ENCODE measurements at regions not wholly inside any gene's neighbourhood (a gene's known extent, or its start where the extent isn't known, plus 50 kb on each side); places are given as distances from the start of the nearest gene placed in this dataset.
A peak's percentile ranks its signal among the peaks of the same experiment; 100 is the strongest.

DNA sequence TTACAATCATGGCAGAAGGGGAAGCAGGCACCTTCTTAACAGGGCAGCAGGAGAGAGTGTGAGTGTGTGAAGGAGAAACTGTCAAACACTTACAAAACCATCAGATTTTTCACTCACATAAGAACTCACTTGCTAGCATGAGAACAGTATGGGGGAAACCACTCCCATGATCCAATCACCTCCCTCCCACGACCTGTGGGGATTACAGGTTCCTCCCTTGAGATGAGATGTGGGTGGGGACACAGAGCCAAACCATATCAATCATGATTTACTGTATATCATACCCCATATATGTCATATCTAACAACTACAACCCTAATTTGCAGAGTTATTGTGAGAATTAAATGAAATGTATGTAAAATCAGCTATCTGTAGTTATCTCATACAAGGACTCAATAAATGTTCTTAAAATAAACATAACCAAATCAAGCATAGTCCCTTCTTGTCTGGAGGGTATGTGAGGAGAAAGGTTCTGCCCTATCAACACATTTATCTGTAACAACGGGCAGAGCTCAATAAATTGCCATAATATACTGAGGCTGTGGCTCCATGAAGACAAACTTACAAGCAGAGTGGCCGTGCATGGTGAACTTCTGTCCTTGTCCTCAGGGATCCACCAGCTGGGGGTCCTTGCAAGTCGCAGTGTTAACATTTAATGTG, 504.7 kb downstream of the SOX2 start:
- DNase-seq (ENCODE audit: low spot score): no peak

DNA sequence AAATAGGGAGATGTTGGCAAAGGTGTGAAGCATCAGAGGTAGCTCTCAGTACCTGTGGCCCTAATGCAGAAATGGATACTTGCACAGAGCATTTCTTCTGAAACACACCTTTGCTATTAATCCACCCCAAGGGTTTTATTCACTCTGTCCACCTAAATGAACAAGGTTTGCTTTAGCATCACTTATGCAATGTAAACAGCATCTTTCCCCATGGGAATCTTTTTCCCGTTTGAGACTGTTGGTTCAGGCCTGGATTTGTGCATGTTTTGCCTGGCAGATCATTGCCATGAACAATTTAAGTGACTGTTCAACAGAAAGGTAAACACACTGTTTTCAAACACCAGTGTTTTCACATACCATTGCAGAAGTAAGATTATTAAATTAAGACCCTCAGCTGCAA, 508.3 kb downstream of the SOX2 start:
- DNase-seq (ENCODE audit: low spot score): no peak

DNA sequence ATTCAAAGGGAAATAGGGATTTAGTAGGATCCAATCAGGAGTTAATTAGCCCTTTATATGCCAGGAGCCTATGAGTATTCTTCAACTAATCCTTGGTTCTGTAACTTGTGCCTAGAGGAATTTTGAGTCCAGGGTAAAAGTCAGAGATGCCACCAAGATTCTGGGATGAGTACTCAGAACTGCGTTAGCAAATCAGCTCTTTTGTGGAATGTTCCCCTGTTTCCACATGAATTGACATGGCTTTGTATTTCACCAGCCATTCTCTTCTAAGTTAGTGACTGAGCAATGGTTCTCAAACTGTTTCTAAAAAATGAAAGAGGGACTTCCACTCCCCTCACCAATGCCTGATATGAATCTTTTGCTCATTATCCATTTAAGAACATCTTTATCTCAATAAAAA, 508.7 kb downstream of the SOX2 start:
- no peak for DNase-seq (ENCODE audit: low spot score)

DNA sequence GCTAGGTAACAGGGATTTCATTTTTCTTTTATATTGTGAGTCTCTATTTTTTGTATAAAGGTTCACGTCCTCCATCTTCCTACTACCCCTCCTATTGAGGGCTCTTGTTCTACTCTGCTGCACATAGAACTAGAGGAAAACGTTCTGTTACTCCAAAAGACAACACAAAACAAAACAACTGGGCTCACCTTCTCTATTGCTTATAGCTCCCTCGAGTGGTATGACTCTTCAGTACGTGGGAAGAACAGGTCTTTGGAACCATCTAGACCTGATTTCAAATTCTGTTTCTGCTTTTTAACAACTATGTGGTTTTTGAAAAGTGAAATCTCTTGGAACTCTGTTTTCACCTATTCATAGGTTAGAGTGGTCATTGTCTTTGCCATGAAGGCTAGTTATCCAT, 515.3 kb downstream of the SOX2 start:
- no peak for DNase-seq (ENCODE audit: low spot score)

DNA sequence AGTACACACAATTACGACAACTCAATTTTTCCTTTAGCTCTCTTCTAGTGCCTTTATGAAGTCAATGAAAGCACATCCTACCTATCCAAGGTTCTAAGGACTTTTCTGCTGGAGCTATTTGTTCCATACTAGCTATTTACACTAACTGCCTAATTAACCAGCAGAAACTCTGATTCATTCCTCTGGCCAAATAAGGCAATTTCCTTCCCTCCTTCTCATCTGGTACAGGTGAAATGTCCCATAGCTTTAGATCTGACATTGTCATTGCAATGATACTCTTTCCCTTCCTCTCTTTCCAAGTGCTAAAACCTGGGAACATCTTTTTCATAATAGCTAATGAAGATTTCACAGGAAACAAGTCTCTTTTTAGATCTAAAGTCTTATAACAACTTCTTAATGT, 521.7 kb downstream of the SOX2 start:
- DNase-seq (ENCODE audit: low spot score): no peak

DNA sequence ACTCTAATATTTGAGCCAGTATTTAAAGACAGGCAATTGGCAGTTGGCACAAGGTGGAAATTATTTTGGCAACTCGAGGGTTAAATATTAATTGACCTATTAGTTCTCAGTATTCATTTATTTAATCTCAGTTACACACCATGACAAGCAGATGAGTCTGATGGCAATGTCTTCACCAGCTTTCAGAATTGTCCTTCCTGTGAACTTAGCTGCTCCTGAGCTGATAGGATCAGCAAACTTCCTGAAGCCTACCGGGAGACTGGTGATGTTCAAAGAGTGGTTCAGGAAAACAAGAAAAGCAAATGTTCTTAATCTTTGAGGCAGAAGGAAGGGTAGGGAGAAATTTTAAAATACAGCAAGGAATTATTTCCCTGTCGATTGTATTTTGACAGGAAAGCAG, 522.2 kb downstream of the SOX2 start:
- no peak for DNase-seq (ENCODE audit: low spot score)

DNA sequence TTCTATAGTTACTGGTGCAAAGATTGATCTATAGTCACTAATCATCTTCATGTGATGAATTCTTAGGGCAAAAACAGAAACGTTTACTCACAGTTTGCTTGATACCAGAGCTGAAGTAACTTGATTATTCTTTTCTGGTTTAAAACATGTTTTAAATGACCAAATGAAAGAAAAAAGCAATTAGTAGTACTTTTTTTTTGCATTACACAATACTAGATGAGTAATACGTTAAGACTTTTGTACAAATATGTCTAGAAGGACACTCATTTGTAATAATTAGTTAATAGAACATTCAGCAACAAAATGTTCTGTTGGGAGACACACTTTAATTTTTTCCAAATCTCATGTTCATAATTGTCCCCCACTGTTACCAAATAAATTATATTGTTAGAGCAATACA, 523.2 kb downstream of the SOX2 start:
- DNase-seq (ENCODE audit: low spot score): no peak

DNA sequence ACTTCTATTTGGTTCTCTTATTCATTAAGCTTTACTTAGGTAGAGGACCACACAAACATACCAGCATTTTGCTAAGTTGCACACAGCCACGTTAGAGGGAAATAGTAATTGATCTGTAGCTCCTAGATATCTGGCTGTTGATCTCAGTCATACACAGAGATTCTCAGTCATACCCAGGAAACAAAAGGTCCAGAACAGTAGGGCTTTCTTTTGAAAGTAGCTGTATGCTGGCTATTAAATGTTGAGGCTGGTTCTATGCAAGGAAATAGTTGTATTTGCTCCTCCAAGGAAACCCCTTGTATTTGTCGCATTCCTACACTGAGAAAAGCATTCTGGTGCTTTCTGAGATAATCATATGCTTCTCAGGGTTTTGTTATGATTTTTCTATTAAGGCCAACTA, 523.8 kb downstream of the SOX2 start:
- DNase-seq (ENCODE audit: low spot score): no peak

DNA sequence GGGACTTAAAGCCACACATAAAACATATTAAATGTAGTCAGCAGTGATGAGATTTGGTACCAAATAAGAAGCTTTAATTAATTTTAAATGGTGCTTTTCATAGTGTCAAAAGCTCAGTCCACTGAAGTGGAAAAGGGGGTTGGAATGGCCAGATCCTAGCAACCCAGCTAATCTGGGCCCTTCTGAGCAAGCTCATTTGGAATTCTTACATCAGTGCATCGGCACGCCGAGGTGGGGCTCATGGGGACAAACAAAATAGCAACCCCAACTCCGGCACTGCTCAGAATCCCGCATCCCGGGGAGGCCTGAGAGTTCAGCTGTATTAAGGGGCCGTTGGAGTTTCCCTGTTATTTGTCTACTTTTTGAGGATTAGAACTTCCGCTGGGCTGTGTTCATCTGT, 526.4 kb downstream of the SOX2 start:
- peak; percentile 75 for DNase-seq (ENCODE audit: low spot score)

DNA sequence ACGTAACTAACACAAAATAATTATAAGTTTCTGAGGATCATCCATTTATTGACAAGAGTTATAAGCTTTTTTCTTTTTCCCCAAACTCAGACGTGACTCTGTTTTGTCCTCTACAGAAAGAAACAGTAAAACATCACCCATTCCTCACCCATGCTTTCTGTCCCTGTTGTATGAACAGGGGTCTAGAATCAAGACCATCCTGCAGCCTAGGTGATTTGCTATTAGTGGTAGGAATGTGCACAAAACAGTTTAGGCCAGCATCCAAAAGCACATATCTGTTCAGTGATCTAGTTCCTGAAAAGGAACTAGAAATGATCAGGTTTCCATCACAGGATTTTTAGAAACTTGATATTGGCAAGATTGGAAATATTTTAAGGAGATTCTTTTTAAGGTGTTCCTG, 527.6 kb downstream of the SOX2 start:
- no peak for DNase-seq (ENCODE audit: low spot score)

DNA sequence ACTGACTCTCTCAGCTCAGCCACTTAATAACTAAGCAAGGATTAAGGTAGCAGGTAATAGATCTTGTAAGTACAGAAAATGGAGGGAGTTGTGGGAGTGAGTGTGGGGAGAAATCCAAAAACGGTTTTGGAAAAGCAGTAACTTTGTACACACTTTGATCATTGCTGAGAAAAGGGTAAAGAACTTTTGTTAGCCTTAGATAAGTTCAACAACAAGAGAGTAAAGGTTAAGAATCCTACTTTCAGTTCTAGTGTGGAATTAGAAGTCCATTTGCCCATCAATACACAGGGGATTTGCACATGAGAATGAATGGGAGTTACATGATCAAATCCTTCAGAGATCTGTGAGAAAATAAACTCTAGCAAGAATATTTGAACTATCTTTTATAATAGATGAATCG, 528.7 kb downstream of the SOX2 start:
- DNase-seq (ENCODE audit: low spot score): no peak

DNA sequence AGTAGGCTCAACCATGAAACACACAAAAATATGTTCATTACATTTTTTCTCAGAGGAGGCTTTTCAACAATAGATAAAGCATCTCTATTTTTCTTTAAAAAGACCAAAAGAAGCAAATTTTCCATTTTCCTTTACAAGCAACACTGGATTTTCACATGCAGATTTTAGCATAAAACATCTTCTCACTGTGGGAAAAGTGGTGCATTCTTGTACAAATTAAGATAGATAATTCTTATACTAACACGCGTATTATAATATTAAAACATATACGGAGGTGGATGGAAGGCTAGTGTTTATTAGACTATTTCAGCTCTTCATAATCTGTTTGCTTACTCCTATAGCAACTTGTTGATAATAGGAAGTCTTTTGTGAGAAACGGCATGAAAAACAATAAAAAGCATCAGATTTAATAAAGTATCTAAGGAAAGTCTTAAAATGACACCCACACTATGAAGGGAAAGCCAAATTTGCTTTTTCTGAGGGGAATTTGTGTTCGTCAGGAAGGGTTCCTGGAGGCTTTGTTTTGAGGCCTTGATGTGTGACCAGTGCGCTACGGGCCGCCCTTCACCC, 529.6 kb downstream of the SOX2 start:
- DNase-seq (ENCODE audit: low spot score): no peak

DNA sequence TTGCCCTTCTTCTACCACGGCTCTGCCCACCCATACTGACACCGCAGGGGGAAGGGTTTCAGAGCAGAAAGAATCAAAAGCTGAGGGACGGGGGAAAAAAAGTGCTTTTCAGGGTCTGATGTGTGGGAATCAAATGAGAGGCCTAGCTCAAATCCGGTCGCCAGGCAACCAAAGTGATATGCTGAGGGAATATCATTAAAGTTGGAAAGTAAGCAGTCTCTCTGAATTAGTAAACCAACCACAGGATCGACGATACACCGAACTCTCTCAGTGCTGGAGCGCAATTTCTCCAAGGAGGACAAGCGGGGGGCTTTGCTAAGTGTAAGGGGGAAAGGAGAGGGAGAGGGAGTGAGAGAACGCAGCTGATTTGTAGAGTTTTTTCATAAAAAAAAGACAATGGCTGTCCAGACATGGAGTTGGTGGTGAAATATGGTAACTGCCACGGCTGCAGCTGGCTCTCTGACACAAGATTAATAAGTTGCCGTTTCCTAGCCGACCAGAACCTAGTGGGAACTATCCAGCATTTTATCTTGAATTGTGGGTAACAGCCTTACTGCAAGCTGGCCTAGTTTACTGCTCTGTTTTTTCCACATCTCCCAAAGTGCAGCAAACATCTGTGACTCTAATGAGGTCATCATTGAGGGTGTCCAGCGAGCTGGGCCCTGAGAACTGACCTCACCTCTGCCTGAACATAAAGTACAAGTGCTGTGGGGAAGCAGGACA, 530.2 kb downstream of the SOX2 start:
- peak; percentile 86 for DNase-seq (ENCODE audit: low spot score)

DNA sequence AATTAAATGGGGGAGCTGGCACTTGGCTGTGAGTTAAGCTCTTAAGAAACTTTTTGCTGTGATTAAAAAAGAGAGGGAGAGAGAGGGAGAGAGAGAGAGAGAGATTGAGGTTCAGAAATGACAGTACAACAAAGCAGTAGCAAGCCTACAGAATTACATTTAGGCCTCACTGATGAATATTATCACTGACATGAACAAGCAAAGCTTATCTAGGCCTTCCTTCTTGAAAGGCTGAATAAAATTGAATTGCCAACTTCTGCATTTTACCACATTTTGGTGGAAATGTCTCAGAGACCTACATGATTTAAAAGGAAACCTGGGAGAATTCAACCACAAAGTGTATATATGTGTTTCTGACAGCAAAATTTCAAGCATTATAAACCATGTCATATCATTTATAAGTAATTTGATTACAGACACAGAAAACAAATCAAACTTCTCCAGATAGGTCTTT, 530.8 kb downstream of the SOX2 start:
- DNase-seq (ENCODE audit: low spot score): no peak

DNA sequence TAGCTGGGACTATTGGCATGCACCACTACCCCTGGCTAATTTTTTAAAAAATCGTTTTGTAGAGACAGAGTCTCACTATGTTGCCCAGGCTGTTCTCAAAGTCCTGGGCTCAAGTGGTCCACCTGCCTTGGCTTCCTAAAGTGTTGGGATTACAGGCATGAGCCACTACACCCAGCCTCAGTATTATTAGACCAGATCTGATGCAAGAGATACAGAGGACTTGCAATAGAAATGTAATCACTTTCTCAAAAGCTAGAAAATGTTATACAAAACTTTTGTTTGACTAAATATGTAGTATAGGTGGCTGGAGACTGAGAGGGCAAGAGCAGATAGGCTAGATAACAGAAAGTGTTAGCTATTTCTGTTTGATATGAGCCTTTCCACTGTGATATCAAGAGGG, 531.9 kb downstream of the SOX2 start:
- DNase-seq (ENCODE audit: low spot score): no peak

DNA sequence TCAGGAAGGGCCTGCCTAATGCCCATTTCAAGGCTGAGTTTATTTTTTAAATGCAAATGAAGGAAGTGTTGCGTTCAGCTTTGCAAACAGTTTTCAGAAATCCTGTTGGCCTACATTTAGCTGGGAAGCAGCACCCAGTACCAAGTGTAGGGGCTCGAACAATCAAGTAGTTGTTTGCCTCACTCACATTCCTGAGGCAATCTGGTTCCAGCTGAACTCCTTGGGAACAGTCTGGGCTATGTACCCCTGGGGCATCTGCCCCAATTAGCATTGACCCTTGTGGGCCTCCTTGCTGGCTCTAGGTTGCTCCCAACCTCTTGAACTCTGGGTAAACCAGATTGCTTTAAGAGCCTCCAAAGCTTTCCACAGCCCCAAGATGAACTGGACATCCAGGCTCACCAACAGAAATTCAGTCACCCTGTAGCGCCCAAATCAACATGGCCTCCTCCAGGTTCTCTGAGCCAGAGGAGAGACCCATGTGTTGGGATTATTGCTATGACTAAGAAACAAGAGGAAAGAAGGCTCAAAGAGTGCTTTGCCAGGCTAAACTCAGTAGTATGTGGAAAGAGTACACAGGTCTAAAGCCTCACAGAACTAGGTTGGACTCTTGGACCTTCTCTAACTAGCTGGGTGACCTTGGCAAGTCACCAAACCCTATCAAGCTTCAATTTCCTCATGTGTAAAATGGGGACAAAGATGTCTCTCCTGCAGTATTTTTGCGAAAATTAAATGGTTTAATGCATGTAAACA, 532.7 kb downstream of the SOX2 start:
- DNase-seq (ENCODE audit: low spot score): peak; percentile 66

DNA sequence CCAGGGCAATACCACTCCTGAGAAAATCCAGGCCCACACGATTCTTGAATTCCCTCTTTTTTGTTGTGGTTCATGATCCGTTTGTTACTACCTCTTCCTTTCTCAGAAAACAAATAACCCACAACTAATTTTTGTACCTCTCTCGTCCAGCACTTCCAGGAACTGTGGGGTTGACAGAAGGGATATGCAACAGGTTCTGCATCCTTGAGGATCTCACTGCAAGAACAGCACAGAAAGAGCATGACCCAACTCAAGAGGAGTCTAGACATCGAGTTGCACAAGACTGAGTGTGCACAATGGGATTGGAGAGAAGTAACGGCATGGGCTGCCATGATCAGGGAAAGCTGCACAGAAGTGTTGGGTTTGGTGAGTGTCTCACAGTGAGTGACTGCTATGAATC, 533.3 kb downstream of the SOX2 start:
- no peak for DNase-seq (ENCODE audit: low spot score)

DNA sequence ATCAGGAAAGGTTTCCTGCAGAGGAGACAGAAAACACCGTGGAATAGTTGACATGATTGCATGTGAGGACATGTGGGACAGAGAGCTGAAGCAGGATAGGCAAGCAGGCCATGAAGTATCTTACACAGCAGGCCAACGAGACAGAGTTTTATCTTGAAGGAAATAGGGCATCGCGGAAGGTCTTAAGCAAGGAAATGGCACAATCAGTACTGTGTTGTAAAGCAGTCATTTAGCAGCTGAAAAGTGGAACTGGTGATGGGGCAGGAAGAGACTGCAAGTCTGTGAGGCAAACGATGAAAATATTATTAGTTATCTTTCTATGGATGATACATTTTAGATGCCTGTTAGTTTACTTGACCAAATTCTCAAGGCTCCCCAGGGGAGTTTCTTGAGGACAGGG, 535.1 kb downstream of the SOX2 start:
- DNase-seq (ENCODE audit: low spot score): no peak

DNA sequence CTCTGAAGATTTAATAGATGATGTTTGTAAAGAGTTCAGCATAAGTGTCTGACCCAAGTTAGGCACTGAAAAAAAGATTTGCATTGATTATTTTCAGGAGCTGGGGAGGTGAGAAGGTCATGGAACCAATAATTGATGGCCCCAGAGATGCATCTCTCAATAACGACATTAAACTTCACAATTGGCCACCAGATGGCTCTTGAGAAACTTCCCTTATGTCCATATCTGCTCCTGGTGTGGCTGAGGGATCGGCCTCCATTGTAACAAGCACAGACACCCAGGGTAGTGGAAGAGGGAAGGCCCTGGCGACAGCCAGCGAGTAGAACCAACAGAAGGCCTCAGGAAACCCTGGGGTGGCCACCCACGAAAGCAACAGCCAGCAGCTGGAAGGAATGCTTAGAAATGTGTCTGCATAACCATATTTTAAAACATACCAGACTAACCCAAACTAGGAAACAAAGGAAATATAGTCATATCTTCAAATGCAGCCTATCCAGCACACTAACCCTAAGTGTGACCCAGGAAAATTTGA, 536.7 kb downstream of the SOX2 start:
- no peak for DNase-seq (ENCODE audit: low spot score)

DNA sequence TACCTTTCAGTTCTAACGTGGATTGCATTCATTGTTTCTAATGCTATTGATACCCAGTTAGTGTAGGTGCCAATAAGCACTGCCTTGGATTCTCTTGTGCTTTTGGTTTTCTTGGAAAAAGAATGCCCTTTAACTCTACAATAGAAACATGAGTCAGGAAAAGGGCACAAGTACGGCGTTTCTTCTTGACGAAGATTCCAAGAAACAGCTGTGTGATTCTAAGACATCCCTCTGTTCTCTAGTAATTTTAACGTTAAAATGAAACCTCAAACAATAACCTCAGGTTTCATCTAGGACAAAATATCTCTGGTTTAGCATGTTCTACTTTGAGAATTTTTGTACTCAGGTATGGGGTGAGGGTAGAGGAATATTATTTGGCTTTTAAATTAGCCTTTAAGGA, 540.5 kb upstream of the ATP11B start:
- DNase-seq (ENCODE audit: low spot score): no peak

DNA sequence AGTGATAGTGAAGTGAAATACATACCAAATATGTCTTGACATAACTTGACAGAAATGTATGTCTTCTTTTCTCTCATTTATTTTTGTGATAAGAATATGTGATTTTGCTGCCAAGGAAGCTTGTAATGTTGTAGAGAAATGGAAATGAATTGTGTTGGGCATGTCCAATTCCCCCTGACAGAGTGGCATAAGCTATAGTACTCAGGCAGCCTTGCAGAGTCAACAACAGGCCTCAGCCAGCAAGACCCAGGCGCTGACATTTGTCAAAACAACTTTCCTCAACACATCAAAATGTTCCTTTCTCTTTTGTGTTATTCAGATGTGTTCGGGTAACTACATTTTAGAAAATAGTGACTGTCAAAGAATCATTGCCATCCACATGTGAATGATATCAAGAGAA, 538.1 kb upstream of the ATP11B start:
- DNase-seq (ENCODE audit: low spot score): no peak

DNA sequence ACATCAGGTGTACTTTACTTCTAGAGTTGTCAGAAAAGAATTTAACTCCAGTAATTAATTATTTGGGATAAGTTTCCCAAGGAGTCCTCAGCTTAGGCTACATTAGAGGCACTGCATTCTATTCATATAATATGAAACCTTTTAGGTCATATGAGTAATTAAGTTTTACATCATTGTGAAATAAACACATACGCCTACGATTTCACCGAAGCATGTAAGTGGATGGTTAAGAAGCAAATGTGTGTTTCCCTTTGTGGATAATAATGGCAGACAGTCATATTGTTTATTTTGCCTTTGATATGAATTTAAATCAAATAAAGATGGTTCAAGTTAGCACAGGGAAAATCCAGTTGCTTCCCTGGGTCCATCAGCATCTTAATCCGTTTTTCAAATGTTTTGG, 535.9 kb upstream of the ATP11B start:
- no peak for DNase-seq (ENCODE audit: low spot score)
